Vagina (tissue), 2 donors: ENCODE measurements at regions not wholly inside any gene's neighbourhood (a gene's known extent, or its start where the extent isn't known, plus 50 kb on each side); places are given as distances from the start of the nearest gene placed in this dataset.

Experiments used
- DNase-seq, 2 donors: peaks; one replicate each; pipeline ENCODE4 v3.0.0-alpha.2; 2017; ENCODE audit errors: extremely low spot score in 2 of 2
- H3K27ac ChIP-seq: fragments of 200-600 bp; sonication (generic); one replicate; pipeline ENCODE4 v1.5.1; 2019
- H3K27me3 ChIP-seq: fragments of 200-600 bp; sonication (generic); one replicate; pipeline ENCODE4 v1.5.1; 2019
- H3K36me3 ChIP-seq, 2 donors: fragments of 200-600 bp; sonication (generic); one replicate each; pipeline ENCODE4 v1.5.1; 2017 to 2019
- H3K4me1 ChIP-seq: fragments of 200-600 bp; sonication (generic); one replicate; pipeline ENCODE4 v1.5.1; 2019
- H3K4me3 ChIP-seq, 2 donors: fragments of 200-600 bp; sonication (generic); 1 replicate in 1 of 2; 2 replicates in 1 of 2; pipeline ENCODE4 v1.5.1; 2016 to 2019
- H3K9me3 ChIP-seq: fragments of 200-600 bp; sonication (generic); one replicate; pipeline ENCODE4 v1.5.1; 2019
- POLR2A ChIP-seq, 2 donors: fragments of 450-650 bp; IDR thresholded peaks; one replicate each; pipeline ENCODE4 v1.6.1; 2017; ENCODE audit warnings: antibody characterized with exemption in 2 of 2, mild to moderate bottlenecking in 2 of 2, moderate library complexity in 2 of 2
- POLR2AphosphoS5 ChIP-seq, 2 donors: sonication (generic); formaldehyde crosslinking; IDR thresholded peaks; one replicate each; pipeline ENCODE4 v1.9.0; 2017; ENCODE audit warnings: antibody characterized with exemption in 2 of 2, mild to moderate bottlenecking in 2 of 2, low read depth in 1 of 2; ENCODE audit not compliant: insufficient read depth in 1 of 2
- intact Hi-C: fragments of 100-400 bp; cut with DNase I; formaldehyde crosslinking; loops from one replicate; pipeline ENCODE4 v1.15.1; 2023
- TF ChIP-seq, protein P1 (sequence below), 3 experiments: fragments of 450-650 bp in 2 of 3; fragments of 200-600 bp in 1 of 3; sonication (generic) in 1 of 3; IDR thresholded peaks; one replicate each; pipeline ENCODE4 v1.5.1; 2017 to 2019; ENCODE audit warnings: antibody characterized with exemption in 3 of 3, mild to moderate bottlenecking in 2 of 3, moderate library complexity in 2 of 3

DNA sequence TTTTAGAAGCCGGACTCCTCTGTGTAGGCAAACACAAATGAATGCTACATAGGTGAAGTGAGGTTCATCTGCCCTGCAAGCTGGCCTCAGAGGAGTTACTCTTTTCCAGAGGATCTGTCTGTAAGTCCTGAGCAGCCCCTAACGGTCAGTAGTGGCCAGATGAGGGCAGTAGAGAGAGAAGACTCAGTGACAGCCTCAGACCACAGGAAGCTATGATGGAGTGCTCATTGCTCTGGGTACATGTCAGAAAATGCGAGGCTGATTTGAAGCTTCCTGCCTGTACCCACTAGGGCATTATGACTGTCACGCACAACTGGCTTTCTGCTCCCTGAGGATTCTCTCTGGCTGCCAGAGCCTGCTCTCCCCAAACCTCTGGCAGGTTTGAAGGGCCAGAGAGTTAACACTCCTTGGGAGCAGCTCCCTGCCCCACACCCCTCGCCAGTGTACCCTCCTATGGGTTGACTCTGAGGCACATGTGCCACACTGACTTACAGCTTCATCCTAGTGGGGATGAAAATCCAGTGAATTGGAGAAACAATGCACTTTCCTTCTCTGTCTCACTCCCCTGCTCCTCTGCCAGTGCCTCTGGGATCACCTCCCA lies 141.5 kb downstream of the GABRG2 start:
- intact Hi-C loops = no loop called here
- TF ChIP-seq POLR2A (IDR thresholded peaks at IDR 0.05) = no peak
- TF ChIP-seq, protein P1, sequence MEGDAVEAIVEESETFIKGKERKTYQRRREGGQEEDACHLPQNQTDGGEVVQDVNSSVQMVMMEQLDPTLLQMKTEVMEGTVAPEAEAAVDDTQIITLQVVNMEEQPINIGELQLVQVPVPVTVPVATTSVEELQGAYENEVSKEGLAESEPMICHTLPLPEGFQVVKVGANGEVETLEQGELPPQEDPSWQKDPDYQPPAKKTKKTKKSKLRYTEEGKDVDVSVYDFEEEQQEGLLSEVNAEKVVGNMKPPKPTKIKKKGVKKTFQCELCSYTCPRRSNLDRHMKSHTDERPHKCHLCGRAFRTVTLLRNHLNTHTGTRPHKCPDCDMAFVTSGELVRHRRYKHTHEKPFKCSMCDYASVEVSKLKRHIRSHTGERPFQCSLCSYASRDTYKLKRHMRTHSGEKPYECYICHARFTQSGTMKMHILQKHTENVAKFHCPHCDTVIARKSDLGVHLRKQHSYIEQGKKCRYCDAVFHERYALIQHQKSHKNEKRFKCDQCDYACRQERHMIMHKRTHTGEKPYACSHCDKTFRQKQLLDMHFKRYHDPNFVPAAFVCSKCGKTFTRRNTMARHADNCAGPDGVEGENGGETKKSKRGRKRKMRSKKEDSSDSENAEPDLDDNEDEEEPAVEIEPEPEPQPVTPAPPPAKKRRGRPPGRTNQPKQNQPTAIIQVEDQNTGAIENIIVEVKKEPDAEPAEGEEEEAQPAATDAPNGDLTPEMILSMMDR (IDR thresholded peaks at IDR 0.05) = peak in 1 of 3 experiments; percentile 7
- Histone ChIP-seq H3K27me3 (no peaks in the 10 kb centered on the region), H3K4me3 (no peak overlapping the region), H3K27ac (no peak overlapping the region), H3K4me1 (no peaks in the 10 kb centered on the region), H3K9me3 (no peaks in the 10 kb centered on the region), H3K36me3 (no peaks in the 10 kb centered on the region)
- DNase-seq = no peak

DNA sequence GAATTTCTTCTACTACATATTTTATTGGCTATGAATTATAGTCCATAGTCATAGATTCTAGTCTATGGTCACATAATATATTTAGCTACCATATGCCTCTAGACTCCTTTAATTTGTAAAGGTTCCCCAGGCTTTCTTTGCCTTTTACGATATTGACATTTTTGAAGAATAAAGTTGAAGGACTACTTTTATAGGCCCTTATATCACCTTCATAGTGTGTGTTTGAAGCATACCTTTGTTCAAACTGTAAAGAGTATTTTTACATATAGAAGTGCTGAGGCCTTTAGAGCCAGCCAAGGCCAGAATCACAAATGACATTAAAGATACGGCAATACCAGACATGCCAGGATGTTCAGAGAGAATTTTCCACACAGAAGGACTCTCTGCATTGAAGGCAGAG lies 147.0 kb downstream of the GABRG2 start:
- no peak overlapping the region for H3K4me3 ChIP-seq
- no peak for TF ChIP-seq POLR2AphosphoS5 (IDR thresholded peaks at IDR 0.05; ENCODE audit: insufficient read depth in 1 of 2, low read depth in 1 of 2)
- TF ChIP-seq POLR2A (IDR thresholded peaks at IDR 0.05) = no peak
- TF ChIP-seq, protein P1 (IDR thresholded peaks at IDR 0.05) = no peak
- DNase-seq = no peak
- H3K9me3 ChIP-seq = no peaks in the 10 kb centered on the region
- H3K27ac ChIP-seq = no peak overlapping the region
- H3K36me3 ChIP-seq = no peaks in the 10 kb centered on the region
- intact Hi-C loops = no loop called here
- no peaks in the 10 kb centered on the region for H3K4me1 ChIP-seq
- H3K27me3 ChIP-seq = no peaks in the 10 kb centered on the region

DNA sequence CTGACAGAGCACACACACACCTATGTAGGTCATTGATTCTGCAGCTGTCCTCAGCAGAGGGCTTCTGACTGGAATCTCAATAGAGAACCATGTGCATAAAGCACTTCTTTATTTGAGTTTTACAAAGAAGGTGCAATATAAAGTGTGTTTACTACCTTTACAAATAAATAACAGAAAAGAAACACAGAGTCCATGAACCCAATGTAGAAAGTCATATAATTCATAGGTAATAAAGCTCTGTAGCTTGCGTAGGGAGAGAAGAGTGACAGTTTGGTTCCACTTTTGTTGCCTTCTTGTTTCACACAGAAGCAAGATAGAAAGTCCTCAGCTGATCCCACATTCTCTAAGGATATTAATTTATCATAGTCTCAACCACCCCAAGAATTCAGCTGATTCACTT lies 149.5 kb downstream of the GABRG2 start:
- Histone ChIP-seq H3K27ac (no peak overlapping the region), H3K9me3 (no peaks in the 10 kb centered on the region), H3K27me3 (no peaks in the 10 kb centered on the region), H3K4me3 (no peak overlapping the region), H3K36me3 (no peaks in the 10 kb centered on the region), H3K4me1 (no peaks in the 10 kb centered on the region)
- intact Hi-C loops = no loop called here
- no peak for DNase-seq
- TF ChIP-seq POLR2AphosphoS5 (IDR thresholded peaks at IDR 0.05; ENCODE audit: insufficient read depth in 1 of 2, low read depth in 1 of 2) (no peak), POLR2A (IDR thresholded peaks at IDR 0.05) (no peak)
- TF ChIP-seq, protein P1 (IDR thresholded peaks at IDR 0.05) = no peak

DNA sequence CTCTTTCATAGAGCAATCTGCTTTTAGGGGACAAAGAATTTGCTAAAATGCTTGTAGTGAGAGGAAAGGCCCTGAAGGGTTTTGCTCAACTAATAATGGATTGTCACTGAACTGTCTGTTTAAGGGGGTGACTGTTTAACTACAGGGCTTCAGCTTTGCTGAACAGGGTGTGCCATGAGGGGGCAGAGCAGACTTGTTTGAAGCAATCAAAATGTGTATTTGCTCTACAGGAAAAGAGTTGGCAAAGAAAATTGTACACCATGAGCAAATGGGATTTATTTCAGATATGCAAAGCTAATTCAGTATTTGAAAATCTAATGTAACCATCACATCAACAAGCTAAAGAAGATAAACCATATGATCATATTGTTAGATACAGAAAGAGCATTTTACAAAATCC lies 154.3 kb downstream of the GABRG2 start:
- Histone ChIP-seq H3K36me3 (no peaks in the 10 kb centered on the region), H3K27ac (no peak overlapping the region), H3K4me1 (no peaks in the 10 kb centered on the region), H3K27me3 (no peaks in the 10 kb centered on the region), H3K9me3 (no peaks in the 10 kb centered on the region), H3K4me3 (no peak overlapping the region)
- no peak for DNase-seq
- intact Hi-C loops = no loop called here
- TF ChIP-seq POLR2A (IDR thresholded peaks at IDR 0.05) (no peak), POLR2AphosphoS5 (IDR thresholded peaks at IDR 0.05; ENCODE audit: insufficient read depth in 1 of 2, low read depth in 1 of 2) (no peak)
- TF ChIP-seq, protein P1 (IDR thresholded peaks at IDR 0.05) = no peak

DNA sequence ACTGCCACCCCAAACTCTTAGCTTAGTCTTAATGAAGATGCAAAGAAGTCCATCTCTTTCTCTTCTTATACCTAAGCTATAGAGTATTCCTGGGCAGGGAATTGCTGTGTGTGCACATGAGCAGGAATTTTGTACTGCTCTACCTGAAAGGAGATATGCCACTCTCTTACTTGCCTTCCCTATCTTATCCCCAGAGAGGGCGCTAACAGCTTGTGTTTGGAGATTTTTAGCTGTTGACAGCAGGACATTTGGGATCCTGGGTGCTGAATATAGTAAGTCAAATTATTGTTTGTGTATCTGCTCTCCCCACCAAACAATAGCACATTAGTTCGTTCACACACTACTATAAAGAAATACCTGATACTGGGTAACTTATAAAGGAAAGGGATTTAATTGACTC lies 159.5 kb downstream of the GABRG2 start:
- DNase-seq = no peak

More for the DNA sequence above, 159.5 kb downstream of the GABRG2 start:
- no peak for TF ChIP-seq POLR2A (IDR thresholded peaks at IDR 0.05)
- no peak for TF ChIP-seq POLR2AphosphoS5 (IDR thresholded peaks at IDR 0.05; ENCODE audit: insufficient read depth in 1 of 2, low read depth in 1 of 2)
- TF ChIP-seq, protein P1 (IDR thresholded peaks at IDR 0.05) = no peak
- Histone ChIP-seq H3K27me3 (no peaks in the 10 kb centered on the region), H3K36me3 (no peaks in the 10 kb centered on the region), H3K4me3 (no peak overlapping the region), H3K4me1 (no peaks in the 10 kb centered on the region), H3K9me3 (no peaks in the 10 kb centered on the region), H3K27ac (no peak overlapping the region)
- intact Hi-C loops = no loop called here
